ENCODE measurements at regions not wholly inside any gene's neighbourhood (a gene's known extent, or its start where the extent isn't known, plus 50 kb on each side); places are given as distances from the start of the nearest gene placed in this dataset.

DNA sequence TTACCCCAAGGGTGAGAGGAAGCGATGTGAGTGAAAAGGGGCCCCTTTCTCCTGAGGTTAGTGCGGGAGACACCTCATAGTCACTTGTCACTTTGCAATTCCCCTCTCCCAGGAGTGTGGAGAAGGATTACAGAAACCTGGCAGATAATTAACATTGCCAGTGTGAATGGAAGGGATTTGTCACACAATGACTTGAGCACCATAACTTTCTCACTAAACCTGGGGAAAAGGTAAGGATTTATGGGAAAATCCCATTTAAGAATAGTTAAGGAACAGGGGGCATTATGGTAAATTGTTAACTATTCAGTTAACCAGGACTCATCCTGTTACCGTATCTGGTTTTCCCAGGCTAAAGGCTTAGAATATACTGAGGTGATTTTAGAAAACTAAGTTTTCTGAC is 219.5 kb upstream of the JAG1 start:
- TF ChIP-seq, protein P1, sequence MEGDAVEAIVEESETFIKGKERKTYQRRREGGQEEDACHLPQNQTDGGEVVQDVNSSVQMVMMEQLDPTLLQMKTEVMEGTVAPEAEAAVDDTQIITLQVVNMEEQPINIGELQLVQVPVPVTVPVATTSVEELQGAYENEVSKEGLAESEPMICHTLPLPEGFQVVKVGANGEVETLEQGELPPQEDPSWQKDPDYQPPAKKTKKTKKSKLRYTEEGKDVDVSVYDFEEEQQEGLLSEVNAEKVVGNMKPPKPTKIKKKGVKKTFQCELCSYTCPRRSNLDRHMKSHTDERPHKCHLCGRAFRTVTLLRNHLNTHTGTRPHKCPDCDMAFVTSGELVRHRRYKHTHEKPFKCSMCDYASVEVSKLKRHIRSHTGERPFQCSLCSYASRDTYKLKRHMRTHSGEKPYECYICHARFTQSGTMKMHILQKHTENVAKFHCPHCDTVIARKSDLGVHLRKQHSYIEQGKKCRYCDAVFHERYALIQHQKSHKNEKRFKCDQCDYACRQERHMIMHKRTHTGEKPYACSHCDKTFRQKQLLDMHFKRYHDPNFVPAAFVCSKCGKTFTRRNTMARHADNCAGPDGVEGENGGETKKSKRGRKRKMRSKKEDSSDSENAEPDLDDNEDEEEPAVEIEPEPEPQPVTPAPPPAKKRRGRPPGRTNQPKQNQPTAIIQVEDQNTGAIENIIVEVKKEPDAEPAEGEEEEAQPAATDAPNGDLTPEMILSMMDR (IDR thresholded peaks at IDR 0.05 in 2 of 3, conservative IDR thresholded peaks at IDR 0.05 in 1 of 3; ENCODE audit: borderline replicate concordance in 1 of 3, insufficient read depth in 1 of 3, low read depth in 2 of 3, low read length in 2 of 3), result no peak
- TF ChIP-seq SP1 (IDR thresholded peaks at IDR 0.05; ENCODE audit: low read depth), result no peak
